ENCODE measurements at regions not wholly inside any gene's neighbourhood (a gene's known extent, or its start where the extent isn't known, plus 50 kb on each side); places are given as distances from the start of the nearest gene placed in this dataset.

- no peak for DNase-seq (ENCODE audit: low spot score)
Measured at GRCh38 chr2:118565301-118565700, 282.1 kb downstream of the EN1 start.

GRCh38 chr2:118562144-118562543 is 285.3 kb downstream of the EN1 start:
- no peak for DNase-seq (ENCODE audit: low spot score)

DNA sequence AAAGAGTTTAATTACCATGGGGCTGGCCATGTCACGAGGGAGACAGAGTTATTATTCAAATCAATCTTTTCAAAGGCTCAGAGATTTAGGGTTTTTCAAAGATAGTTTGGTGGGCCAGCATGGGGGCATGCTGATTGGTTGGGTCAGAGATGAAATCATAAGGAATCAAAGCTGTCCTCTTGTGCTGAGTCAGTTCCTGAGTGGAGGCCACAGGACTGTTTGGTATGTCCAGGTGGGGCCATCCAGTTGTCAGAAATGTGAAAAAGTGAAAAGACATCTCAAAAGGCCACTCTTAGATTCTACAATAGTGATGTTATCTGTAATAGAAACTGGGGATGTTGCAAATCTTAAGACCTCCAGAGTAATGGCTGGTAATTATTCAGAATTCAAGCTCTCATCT is 288.6 kb downstream of the EN1 start:
- no peak for DNase-seq (ENCODE audit: low spot score)

GRCh38 chr2:118557791-118558190 is 289.7 kb downstream of the EN1 start:
- DNase-seq (ENCODE audit: low spot score), result no peak

DNA sequence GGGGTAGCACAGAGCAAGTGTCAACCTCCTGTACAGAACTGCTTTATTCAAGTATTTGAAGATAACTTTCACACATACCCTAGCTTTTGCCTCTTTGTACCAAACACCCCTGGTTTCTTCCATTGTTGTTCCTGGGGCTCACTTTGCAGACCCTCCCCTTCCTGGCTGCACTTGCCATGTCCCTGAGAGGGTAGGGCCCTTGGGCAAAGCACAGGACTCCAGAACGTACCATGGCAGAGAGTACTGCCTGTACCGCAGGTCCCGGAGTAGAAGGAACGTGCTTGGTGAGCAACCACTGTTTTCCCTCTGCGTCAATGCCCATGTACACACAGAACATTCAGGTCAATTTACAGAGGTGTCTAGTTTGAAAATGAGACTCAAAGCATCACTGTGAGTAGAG is 290.4 kb downstream of the EN1 start:
- DNase-seq (ENCODE audit: low spot score), result no peak

GRCh38 chr2:118554616-118555015 is 292.8 kb downstream of the EN1 start:
- DNase-seq (ENCODE audit: low spot score), result peak; percentile 34

- no peak for DNase-seq (ENCODE audit: low spot score)
Measured at GRCh38 chr2:118549503-118549902, 297.9 kb downstream of the EN1 start.

GRCh38 chr2:118548880-118549488 is 298.5 kb downstream of the EN1 start:
- DNase-seq (ENCODE audit: low spot score), result no peak

GRCh38 chr2:118539290-118539689 is 308.2 kb downstream of the EN1 start:
- peak; percentile 48 for DNase-seq (ENCODE audit: low spot score)

DNA sequence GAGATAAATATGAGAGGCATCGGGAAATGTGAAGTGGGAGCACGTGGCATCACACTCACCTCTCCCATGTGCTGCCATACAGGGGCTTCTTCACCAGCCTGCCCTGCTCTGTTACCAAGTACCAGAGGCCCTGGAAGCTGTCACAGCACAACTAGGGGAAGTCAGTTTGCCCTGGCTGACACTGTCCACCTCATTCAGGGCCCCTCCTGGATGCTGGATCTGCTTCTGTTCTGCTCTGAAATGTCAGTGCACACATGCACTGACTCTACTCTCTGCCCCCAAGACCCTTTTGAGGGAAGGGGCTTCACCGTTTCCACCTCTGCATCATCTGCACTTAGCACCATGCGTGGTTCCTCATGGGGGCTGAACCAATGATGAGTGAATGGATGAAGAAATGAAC is 311.1 kb downstream of the EN1 start:
- no peak for DNase-seq (ENCODE audit: low spot score)

- DNase-seq (ENCODE audit: low spot score), result no peak
Measured at GRCh38 chr2:118535818-118536212, 311.6 kb downstream of the EN1 start.

GRCh38 chr2:118535171-118535817 is 312.2 kb downstream of the EN1 start:
- DNase-seq (ENCODE audit: low spot score), result no peak

DNA sequence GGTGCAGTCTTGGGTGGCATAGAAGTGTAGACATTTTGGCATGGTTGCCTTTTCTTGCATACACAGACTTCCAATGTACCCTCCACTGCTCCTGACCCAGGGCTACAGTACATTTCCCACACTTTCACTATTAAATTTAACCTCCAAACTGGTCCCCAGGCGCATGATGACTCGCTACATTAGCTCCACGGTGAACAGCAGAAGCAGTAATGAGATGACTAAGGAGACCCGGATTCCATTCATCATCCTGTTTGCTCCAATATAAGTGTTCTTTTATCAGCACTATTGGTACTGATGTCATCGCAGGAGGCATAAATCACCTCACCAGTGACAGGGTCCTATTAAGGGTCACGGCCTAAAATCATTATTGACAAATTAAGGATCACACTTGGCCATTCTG is 316.5 kb downstream of the EN1 start:
- peak; percentile 25 for DNase-seq (ENCODE audit: low spot score)

DNA sequence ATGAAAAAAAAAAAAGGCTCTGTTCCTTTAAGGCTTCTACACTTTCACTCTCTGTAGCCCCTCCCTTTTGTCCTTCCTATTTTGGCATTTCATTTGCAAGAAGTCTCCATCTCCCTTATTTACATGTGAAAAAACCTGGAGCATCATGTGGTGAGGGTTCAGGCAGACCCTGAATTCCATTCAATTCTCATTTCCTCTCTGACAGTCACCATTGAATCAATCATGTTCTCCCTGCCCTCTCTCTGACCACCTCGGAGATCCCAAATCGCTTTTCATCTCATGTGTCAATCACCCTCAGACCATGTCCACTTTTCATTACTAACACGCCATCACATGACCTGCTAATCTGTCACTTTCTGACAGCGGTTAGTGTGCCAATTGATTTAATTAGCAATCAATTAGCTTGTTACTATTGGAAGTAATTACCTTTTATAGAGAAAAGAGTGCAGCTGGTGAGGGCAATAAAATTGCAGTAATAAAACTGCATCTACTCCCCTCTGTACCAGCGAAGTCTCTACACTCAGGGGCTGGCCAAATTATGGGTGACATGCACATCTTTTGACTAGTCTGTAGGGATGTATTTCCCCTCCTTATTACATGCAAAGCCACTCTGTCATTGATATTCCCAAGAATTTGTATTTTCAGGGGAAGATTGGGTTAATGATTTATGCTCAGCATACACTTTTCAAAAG is 317.4 kb downstream of the EN1 start:
- DNase-seq (ENCODE audit: low spot score), result no peak

DNA sequence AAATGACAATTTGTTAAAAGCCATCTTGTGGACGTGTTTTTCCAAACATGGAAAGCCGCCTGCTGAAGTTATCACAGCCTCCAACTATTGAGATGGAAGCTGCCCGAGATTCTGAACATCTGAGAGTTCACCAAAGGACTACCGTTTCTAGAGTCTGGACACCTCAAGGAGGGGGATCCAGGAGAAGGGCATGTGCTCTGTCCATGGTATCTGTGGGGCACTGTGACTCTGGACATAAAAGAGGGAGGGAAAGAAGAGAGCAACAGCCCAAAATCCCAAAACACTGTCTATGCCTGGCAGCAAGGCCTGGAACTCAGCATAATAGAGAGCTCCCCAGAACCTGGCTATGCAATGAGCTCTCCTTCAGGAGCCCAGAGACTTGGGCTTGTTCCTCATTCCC is 319.9 kb downstream of the EN1 start:
- no peak for DNase-seq (ENCODE audit: low spot score)

- no peak for DNase-seq (ENCODE audit: low spot score)
Measured at GRCh38 chr2:118525346-118525745, 322.1 kb downstream of the EN1 start.

DNA sequence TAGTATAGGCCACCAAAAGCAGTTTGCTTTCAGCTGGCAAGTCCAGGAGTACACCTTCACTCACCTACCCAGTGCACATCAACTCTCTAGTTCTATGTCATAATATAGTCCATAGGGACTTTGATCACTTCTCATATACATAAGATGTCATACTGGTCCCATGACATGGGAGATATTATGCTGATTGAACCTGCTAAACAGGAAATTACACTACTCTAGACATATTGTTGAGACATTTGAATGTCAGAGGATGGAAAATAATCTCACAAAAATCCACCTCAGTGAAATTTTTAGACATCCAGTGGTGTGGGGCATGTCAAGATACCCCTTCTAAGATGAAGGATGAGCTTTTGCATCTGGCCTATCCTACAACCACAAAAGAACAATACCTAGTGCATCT is 322.5 kb downstream of the EN1 start:
- no peak for DNase-seq (ENCODE audit: low spot score)

DNA sequence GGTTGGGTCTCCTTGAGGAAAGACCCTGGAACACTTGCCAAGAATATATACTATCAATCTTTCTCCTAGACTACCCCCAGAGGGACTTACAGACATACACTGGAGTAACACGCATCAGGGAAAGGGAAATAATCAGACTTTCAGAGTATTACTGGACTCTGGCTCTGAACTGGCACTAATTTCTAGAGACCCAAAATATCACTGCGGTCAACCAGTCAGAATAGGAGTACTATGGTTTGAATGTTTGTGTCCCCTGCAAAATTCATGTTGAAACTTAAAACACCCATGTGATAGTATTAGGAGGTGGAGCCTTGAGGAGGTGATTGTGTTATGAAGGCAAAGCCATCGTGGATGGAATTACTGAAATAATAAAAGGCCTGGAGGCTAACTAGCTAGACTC is 323.7 kb downstream of the EN1 start:
- no peak for DNase-seq (ENCODE audit: low spot score)

DNA sequence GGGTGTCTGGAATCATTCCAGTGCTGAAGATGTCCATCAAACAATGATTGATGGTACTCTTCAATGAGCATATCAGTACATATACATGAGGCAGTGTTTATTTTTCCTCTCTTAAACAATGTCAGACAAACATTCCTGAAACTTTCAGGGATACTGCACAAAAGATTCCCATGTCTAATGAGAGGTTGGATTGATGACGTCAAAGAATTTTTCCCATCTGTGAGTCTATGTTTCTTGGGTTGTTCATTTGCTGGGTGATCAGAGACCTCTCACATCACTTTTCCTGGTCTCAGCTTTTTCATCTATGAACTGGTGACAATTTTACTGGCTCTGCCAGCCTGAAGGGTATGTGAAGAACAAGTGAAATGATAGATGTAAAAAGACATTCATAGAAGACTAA is 325.5 kb downstream of the EN1 start:
- no peak for DNase-seq (ENCODE audit: low spot score)

- DNase-seq (ENCODE audit: low spot score), result no peak
Measured at GRCh38 chr2:118521272-118521671, 326.2 kb downstream of the EN1 start.

GRCh38 chr2:118520246-118520645 is 327.2 kb downstream of the EN1 start:
- DNase-seq (ENCODE audit: low spot score), result no peak

GRCh38 chr2:118519511-118519910 is 327.9 kb downstream of the EN1 start:
- no peak for DNase-seq (ENCODE audit: low spot score)

GRCh38 chr2:118510807-118511206 is 336.6 kb downstream of the EN1 start:
- DNase-seq (ENCODE audit: low spot score), result no peak

Data from GM03348 (cell line).